ENCODE measurements at regions not wholly inside any gene's neighbourhood (a gene's known extent, or its start where the extent isn't known, plus 50 kb on each side); places are given as distances from the start of the nearest gene placed in this dataset.

DNA sequence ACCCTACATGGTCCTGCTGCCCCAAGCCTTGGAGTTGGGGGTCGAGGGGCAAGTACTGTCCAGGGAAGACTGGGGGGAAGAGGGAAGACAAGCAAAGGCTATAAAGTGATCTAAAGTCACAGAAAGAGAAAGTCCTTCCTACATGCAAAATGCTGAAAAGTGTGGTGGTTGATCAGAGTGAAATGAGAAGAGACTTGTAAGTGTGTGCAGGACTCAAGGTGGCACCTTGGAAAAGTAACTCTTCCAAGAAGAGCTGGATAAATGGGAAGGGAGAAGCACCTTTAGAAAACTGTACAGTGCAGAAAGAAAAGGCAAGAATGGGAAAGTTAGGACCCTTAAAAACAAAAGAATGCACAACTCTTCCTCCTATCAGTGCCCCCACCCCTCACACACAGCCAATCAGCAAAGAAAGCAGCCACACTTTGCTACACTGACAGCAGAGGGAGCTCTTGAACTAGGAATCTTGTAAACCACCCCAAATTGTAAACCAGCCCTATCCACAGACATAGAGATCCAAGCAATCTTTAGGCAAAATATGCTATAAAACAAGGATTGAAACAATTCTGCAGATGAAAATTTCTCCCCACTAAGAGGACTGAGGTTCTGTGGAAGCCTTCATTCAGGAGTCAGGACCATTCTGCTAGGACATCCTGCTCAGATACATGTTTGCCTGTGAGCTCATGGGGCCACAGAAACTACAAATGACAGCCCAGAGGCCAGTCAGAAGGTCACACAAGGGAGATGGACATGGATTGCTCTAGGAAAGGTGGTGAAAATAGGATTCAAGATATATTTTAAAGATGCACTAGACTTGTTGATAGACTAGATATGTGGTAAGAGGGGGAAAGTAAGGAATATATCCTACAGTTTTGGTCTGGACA is 146.4 kb downstream of the FTCDNL1 start:
- no peak overlapping the region for H3K4me3 ChIP-seq
- no peak overlapping the region for H3K27ac ChIP-seq (ENCODE audit: control insufficient read depth, insufficient read depth)
- ChIA-PET SMC1A (ENCODE audit: uncharacterized antibody, unreplicated experiment) (interaction anchor here (0.9 to 1.3 kb wide), 5 partner anchors 17 to 158 kb away, joined by 3 to 4 read pairs (median 3); no protein-coding TSS in a partner anchor), CTCF (interaction anchor here (0.9 to 2.6 kb wide), 9 partner anchors 8 to 778 kb away, joined by 3 to 17 read pairs (median 6); no protein-coding TSS in a partner anchor), POLR2A (interaction anchor here (0.5 kb wide), 1 partner anchor 172 kb away, joined by 5 read pairs; no protein-coding TSS in a partner anchor), RAD21 (ENCODE audit: unreplicated experiment) (interaction anchor here (2.0 kb wide), 1 partner anchor 36 kb away, joined by 8 read pairs; no protein-coding TSS in a partner anchor)
- in situ Hi-C loops (cut with MboI) (no loop called here), intact Hi-C loops (cut with micrococcal nuclease; ENCODE audit: unreplicated experiment) (loop anchor here (1.0 to 10.0 kb wide), 3 partner anchors 36 to 240 kb away; no protein-coding TSS in a partner anchor)
- no peak overlapping the region for H3K4me2 ChIP-seq (ENCODE audit: control insufficient read depth, insufficient read depth)
- H3K27me3 ChIP-seq (replicated peaks in 1 of 2; ENCODE audit: control insufficient read depth in 2 of 2, insufficient read depth in 2 of 2, low read length in 1 of 2): no peaks in the 10 kb centered on the region
- no peaks in the 10 kb centered on the region for H4K20me1 ChIP-seq (ENCODE audit: control insufficient read depth, insufficient read depth)
- no peaks in the 10 kb centered on the region for H3K4me1 ChIP-seq (ENCODE audit: control insufficient read depth, insufficient read depth, low read length)
- ATAC-seq (peak; percentile 81), FAIRE-seq (peak; percentile 86), DNase-seq (ENCODE audit: low read depth, low spot score) (no peak)
- WGBS (ENCODE audit: insufficient coverage, insufficient replicate concordance, low lambda C conversion rate, missing lambda C conversion rate): 0% methylated on average over 1 of the region's 1 CpG
- BruUV-seq (replicated peaks): no TSS peak
- no peaks in the 10 kb centered on the region for H3K79me2 ChIP-seq (ENCODE audit: control insufficient read depth, insufficient read depth, low read length)
- no peaks in the 10 kb centered on the region for H3K9me3 ChIP-seq (replicated peaks; ENCODE audit: control insufficient read depth, insufficient read depth, low read length)
- H2AFZ ChIP-seq (ENCODE audit: control insufficient read depth, low read depth, low read length): no peak overlapping the region
- H3K36me3 ChIP-seq (ENCODE audit: control insufficient read depth in 2 of 2, insufficient read depth in 2 of 2, low read length in 1 of 2): no peaks in the 10 kb centered on the region
- TF ChIP-seq NFIC (IDR thresholded peaks at IDR 0.05; ENCODE audit: low read depth, low read length) (no peak), NFYB (IDR thresholded peaks at IDR 0.05; ENCODE audit: insufficient read depth, low read depth, low read length) (0 out of 2 replicates have a peak, but pooled peaks have one; percentile 21), SMC3 (IDR thresholded peaks at IDR 0.05; ENCODE audit: borderline replicate concordance, low read length) (peak; percentile 52; the same call in 1 of the 2 replicates), RAD21 (IDR thresholded peaks at IDR 0.05; ENCODE audit: insufficient read depth, low read depth, low read length) (peak; percentile 62)
- TF ChIP-seq, protein P1, sequence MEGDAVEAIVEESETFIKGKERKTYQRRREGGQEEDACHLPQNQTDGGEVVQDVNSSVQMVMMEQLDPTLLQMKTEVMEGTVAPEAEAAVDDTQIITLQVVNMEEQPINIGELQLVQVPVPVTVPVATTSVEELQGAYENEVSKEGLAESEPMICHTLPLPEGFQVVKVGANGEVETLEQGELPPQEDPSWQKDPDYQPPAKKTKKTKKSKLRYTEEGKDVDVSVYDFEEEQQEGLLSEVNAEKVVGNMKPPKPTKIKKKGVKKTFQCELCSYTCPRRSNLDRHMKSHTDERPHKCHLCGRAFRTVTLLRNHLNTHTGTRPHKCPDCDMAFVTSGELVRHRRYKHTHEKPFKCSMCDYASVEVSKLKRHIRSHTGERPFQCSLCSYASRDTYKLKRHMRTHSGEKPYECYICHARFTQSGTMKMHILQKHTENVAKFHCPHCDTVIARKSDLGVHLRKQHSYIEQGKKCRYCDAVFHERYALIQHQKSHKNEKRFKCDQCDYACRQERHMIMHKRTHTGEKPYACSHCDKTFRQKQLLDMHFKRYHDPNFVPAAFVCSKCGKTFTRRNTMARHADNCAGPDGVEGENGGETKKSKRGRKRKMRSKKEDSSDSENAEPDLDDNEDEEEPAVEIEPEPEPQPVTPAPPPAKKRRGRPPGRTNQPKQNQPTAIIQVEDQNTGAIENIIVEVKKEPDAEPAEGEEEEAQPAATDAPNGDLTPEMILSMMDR (IDR thresholded peaks at IDR 0.05 in 2 of 3, conservative IDR thresholded peaks at IDR 0.05 in 1 of 3; ENCODE audit: control insufficient read depth in 2 of 3, extremely low read depth in 1 of 3, insufficient read depth in 1 of 3, low read depth in 3 of 3, low read length in 3 of 3): peak; percentile 42 to 61 (median 49); a peak in 5 of 6 replicates
- H3K9ac ChIP-seq (ENCODE audit: control insufficient read depth, insufficient read depth, low read length): no peak overlapping the region
